ENCODE measurements at regions not wholly inside any gene's neighbourhood (a gene's known extent, or its start where the extent isn't known, plus 50 kb on each side); places are given as distances from the start of the nearest gene placed in this dataset.

DNA sequence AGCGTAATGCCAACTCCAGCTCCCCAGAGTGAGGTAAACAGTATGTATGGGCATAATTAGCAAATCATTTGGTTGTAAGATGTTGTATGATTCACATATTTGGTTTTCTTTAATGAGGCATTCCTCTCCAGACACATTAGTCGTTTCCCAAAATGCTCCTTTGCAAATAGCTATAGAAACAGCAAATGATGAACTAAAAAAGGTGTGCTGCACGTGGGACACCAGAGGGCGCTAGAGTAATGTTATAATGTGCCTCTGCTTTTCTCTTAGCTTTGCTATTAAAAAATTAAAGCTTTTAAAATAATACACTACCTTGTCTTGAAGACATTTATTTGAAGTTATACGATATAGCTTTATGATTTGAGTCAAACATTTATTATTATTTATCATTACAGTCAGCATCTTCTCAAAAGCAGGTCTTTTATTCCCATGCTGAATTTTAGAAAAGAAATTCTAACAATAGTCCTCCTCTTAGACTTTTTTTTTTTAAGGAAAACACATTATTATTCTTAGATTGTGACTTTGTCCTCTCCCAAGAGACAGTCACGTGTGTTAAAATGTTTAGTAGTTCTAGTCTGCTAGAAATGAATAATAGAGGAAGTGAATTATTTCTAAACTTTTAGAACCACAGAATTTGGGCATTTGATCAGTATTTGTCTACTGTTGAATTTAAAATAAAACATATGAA is 121.6 kb upstream of the FRY start:
- H2AFZ ChIP-seq (ENCODE audit: low read length): no peak overlapping the region
- H3K27me3 Mint-ChIP-seq (ENCODE audit: low read depth): peaks cover 2% of the 10 kb centered on the region; the same call in 1 of the 2 replicates
- no peaks in the 10 kb centered on the region for H4K20me1 ChIP-seq (ENCODE audit: control insufficient read depth, insufficient read depth, insufficient read length)
- no peaks in the 10 kb centered on the region for H3K27me3 ChIP-seq (ENCODE audit: insufficient read depth, low read length)
- H3K79me1 ChIP-seq (ENCODE audit: insufficient read depth, low read depth, low read length, poor library complexity, severe bottlenecking): no peaks in the 10 kb centered on the region
- H3K14ac ChIP-seq (ENCODE audit: insufficient read depth, low read length): no peak overlapping the region
- H3K4ac ChIP-seq (ENCODE audit: low read depth, low read length): no peak overlapping the region
- no peaks in the 10 kb centered on the region; the same call in 1 of the 2 replicates for H3K4me1 ChIP-seq (ENCODE audit: insufficient read depth, low read length)
- H3K36me3 Mint-ChIP-seq (ENCODE audit: insufficient read depth in 1 of 3, low read depth in 3 of 3): no peaks in the 10 kb centered on the region
- no peak overlapping the region for H3K18ac ChIP-seq (ENCODE audit: insufficient read length, low read depth, low read length)
- WGBS (ENCODE audit: extremely low coverage, insufficient read length, low lambda C conversion rate): no CpG with 5 or more reads among the region's 6 CpGs
- no peaks in the 10 kb centered on the region for H3K23me2 ChIP-seq (ENCODE audit: insufficient read length, low read depth, low read length, poor library complexity, severe bottlenecking)
- TF ChIP-seq, protein P1, sequence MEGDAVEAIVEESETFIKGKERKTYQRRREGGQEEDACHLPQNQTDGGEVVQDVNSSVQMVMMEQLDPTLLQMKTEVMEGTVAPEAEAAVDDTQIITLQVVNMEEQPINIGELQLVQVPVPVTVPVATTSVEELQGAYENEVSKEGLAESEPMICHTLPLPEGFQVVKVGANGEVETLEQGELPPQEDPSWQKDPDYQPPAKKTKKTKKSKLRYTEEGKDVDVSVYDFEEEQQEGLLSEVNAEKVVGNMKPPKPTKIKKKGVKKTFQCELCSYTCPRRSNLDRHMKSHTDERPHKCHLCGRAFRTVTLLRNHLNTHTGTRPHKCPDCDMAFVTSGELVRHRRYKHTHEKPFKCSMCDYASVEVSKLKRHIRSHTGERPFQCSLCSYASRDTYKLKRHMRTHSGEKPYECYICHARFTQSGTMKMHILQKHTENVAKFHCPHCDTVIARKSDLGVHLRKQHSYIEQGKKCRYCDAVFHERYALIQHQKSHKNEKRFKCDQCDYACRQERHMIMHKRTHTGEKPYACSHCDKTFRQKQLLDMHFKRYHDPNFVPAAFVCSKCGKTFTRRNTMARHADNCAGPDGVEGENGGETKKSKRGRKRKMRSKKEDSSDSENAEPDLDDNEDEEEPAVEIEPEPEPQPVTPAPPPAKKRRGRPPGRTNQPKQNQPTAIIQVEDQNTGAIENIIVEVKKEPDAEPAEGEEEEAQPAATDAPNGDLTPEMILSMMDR (conservative IDR thresholded peaks at IDR 0.05): peak; percentile 93
- H3T11ph ChIP-seq (ENCODE audit: low read length): no peak overlapping the region
- no peak overlapping the region for H3K27ac Mint-ChIP-seq
- no peak overlapping the region for H3K23ac ChIP-seq (ENCODE audit: insufficient read length, low read depth, low read length)
- no peak overlapping the region for H2AK5ac ChIP-seq (ENCODE audit: insufficient read length, low read length)
- H2BK15ac ChIP-seq (ENCODE audit: low read depth, low read length): no peak overlapping the region
- no peaks in the 10 kb centered on the region for H3K79me2 ChIP-seq (ENCODE audit: insufficient read depth, low read length)
- H2BK20ac ChIP-seq (ENCODE audit: low read depth, low read length, poor library complexity, severe bottlenecking): no peak overlapping the region
- H3K4me3 Mint-ChIP-seq: no peak overlapping the region
- H2BK120ac ChIP-seq (ENCODE audit: low read depth, low read length, poor library complexity, severe bottlenecking): no peak overlapping the region
- no peak for DNase-seq
- H4K5ac ChIP-seq (ENCODE audit: insufficient read length, low read depth, low read length): no peak overlapping the region
- H2BK12ac ChIP-seq (ENCODE audit: insufficient read length, low read depth, low read length): no peak overlapping the region
- H3K4me2 ChIP-seq (ENCODE audit: insufficient read depth, insufficient read length, low read length): no peak overlapping the region
- no peaks in the 10 kb centered on the region for H3K9me3 Mint-ChIP-seq
- H3K9ac ChIP-seq (ENCODE audit: extremely low read depth, insufficient read length, low read length): no peak overlapping the region
- no peak overlapping the region for H2BK5ac ChIP-seq (ENCODE audit: insufficient read length, low read length)
- no peak overlapping the region for H4K8ac ChIP-seq (replicated peaks; ENCODE audit: insufficient read length, low read depth, low read length)
- H3K27ac ChIP-seq (ENCODE audit: insufficient read length, low read depth, low read length): no peak overlapping the region
- H3K4me1 Mint-ChIP-seq: peaks cover 36 to 37% of the 10 kb centered on the region in 2 experiments
- no peak overlapping the region for H3K56ac ChIP-seq (ENCODE audit: insufficient read length, low read depth, low read length)
- H4K91ac ChIP-seq (ENCODE audit: insufficient read length, low read depth, low read length): no peak overlapping the region
- no peaks in the 10 kb centered on the region for H3K9me3 ChIP-seq (ENCODE audit: control insufficient read depth, low read depth, low read length)
